ENCODE measurements at regions not wholly inside any gene's neighbourhood (a gene's known extent, or its start where the extent isn't known, plus 50 kb on each side); places are given as distances from the start of the nearest gene placed in this dataset.

DNA sequence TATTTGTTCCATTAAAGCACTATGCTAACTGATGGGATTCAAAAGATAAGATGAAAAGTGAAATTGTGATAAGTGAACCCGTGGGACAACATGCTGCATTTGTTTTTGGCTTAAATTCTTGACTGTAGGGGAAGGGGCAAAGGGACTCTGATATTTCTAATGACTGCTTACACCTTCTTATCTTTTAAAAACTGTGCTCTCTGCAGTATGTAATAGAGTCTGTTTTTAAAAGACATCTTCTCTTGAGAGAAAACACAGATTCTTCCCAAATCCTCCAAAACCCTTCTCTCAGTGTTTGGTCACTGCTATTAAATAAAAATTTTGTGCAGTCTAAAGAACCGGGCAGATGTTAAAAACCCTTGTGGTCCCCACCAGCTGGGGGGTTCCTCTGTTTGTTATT, 327.8 kb upstream of the FANCL start:
- FAIRE-seq (no peak), DNase-seq (ENCODE audit: low read depth, low spot score) (no peak), ATAC-seq (no peak)
- 62% methylated on average over 2 of the region's 2 CpGs for WGBS (ENCODE audit: insufficient coverage, insufficient replicate concordance, low lambda C conversion rate, missing lambda C conversion rate)
- POLR2A ChIA-PET: no interaction called here
- Histone ChIP-seq H3K36me3 (ENCODE audit: control insufficient read depth in 2 of 2, insufficient read depth in 2 of 2, low read length in 1 of 2) (no peaks in the 10 kb centered on the region), H3K27me3 (replicated peaks in 1 of 2; ENCODE audit: control insufficient read depth in 2 of 2, insufficient read depth in 2 of 2, low read length in 1 of 2) (no peaks in the 10 kb centered on the region), H3K9me3 (replicated peaks; ENCODE audit: control insufficient read depth, insufficient read depth, low read length) (no peaks in the 10 kb centered on the region), H3K9ac (ENCODE audit: control insufficient read depth, insufficient read depth, low read length) (no peak overlapping the region), H3K4me3 (no peak overlapping the region), H3K4me1 (ENCODE audit: control insufficient read depth, insufficient read depth, low read length) (no peaks in the 10 kb centered on the region), H3K4me2 (ENCODE audit: control insufficient read depth, insufficient read depth) (no peak overlapping the region), H3K79me2 (ENCODE audit: control insufficient read depth, insufficient read depth, low read length) (no peaks in the 10 kb centered on the region), H4K20me1 (ENCODE audit: control insufficient read depth, insufficient read depth) (no peaks in the 10 kb centered on the region), H3K27ac (ENCODE audit: control insufficient read depth, insufficient read depth) (no peak overlapping the region), H2AFZ (ENCODE audit: control insufficient read depth, low read depth, low read length) (no peak overlapping the region)
- CTCF ChIA-PET: no interaction called here
- in situ Hi-C loops (cut with MboI): no loop called here
- RAD21 ChIA-PET (ENCODE audit: unreplicated experiment): no interaction called here
- TF ChIP-seq FOS (IDR thresholded peaks at IDR 0.05; ENCODE audit: borderline replicate concordance, extremely low read depth, insufficient read length): no peak
- no peak for TF ChIP-seq RAD21 (IDR thresholded peaks at IDR 0.05; ENCODE audit: insufficient read depth, low read depth, low read length)
- no peak for TF ChIP-seq CHD2 (IDR thresholded peaks at IDR 0.05; ENCODE audit: borderline replicate concordance, low read depth, low read length)
- no peak for TF ChIP-seq EP300 (IDR thresholded peaks at IDR 0.05; ENCODE audit: borderline replicate concordance in 1 of 2, control insufficient read depth in 1 of 2, low read depth in 2 of 2, low read length in 2 of 2)
- no peak for TF ChIP-seq HCFC1 (IDR thresholded peaks at IDR 0.05; ENCODE audit: low read length)
- no peak for TF ChIP-seq DPF2 (IDR thresholded peaks at IDR 0.05)
- no peak for TF ChIP-seq TCF7 (IDR thresholded peaks at IDR 0.05; ENCODE audit: borderline replicate concordance)
- no peak for TF ChIP-seq NR2C2 (IDR thresholded peaks at IDR 0.05; ENCODE audit: borderline replicate concordance, control insufficient read depth, insufficient read length, low read depth)
- TF ChIP-seq BMI1 (IDR thresholded peaks at IDR 0.05; ENCODE audit: borderline replicate concordance): no peak
- no peak for TF ChIP-seq PAX5 (IDR thresholded peaks at IDR 0.05; ENCODE audit: borderline replicate concordance, low read depth, low read length)
- TF ChIP-seq MTA2 (IDR thresholded peaks at IDR 0.05; ENCODE audit: low read depth): no peak
- TF ChIP-seq, protein P1, sequence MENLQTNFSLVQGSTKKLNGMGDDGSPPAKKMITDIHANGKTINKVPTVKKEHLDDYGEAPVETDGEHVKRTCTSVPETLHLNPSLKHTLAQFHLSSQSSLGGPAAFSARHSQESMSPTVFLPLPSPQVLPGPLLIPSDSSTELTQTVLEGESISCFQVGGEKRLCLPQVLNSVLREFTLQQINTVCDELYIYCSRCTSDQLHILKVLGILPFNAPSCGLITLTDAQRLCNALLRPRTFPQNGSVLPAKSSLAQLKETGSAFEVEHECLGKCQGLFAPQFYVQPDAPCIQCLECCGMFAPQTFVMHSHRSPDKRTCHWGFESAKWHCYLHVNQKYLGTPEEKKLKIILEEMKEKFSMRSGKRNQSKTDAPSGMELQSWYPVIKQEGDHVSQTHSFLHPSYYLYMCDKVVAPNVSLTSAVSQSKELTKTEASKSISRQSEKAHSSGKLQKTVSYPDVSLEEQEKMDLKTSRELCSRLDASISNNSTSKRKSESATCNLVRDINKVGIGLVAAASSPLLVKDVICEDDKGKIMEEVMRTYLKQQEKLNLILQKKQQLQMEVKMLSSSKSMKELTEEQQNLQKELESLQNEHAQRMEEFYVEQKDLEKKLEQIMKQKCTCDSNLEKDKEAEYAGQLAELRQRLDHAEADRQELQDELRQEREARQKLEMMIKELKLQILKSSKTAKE (IDR thresholded peaks at IDR 0.05; ENCODE audit: low read depth, poor library complexity, severe bottlenecking): no peak
- intact Hi-C loops (cut with micrococcal nuclease; ENCODE audit: unreplicated experiment): no loop called here
- SMC1A ChIA-PET (ENCODE audit: uncharacterized antibody, unreplicated experiment): no interaction called here
- BruUV-seq (replicated peaks): no TSS peak

All from GM12878 (cell line).